Epithelial cell of esophagus (primary cell): ENCODE measurements at regions not wholly inside any gene's neighbourhood (a gene's known extent, or its start where the extent isn't known, plus 50 kb on each side); places are given as distances from the start of the nearest gene placed in this dataset.

ENCODE experiments used
- DNase-seq: peaks from one replicate; pipeline ENCODE4 v3.0.0; 2010; ENCODE audit warnings: low read depth
- H3K4me3 ChIP-seq: 2 replicates; pipeline ENCODE4 v1.5.1; 2011; ENCODE audit warnings: mild to moderate bottlenecking, low read length, control low read depth
- CTCF ChIP-seq: IDR thresholded peaks from 2 replicates; pipeline ENCODE4 v1.5.1; 2011; ENCODE audit warnings: low read depth, mild to moderate bottlenecking, low read length, control low read depth, inconsistent platforms; ENCODE audit not compliant: insufficient read depth; ENCODE audit errors: missing control alignments

GRCh38 chr2:75276093-75277029 lies 77.0 kb upstream of the TACR1 start:
- H3K4me3 ChIP-seq: no peak overlapping the region
- DNase-seq: peak; percentile 78
- no peak for TF ChIP-seq CTCF

GRCh38 chr2:75274936-75275335 lies 75.6 kb upstream of the TACR1 start:
- no peak for TF ChIP-seq CTCF
- DNase-seq: no peak
- no peak overlapping the region for H3K4me3 ChIP-seq

GRCh38 chr2:75268112-75268511 lies 68.8 kb upstream of the TACR1 start:
- no peak overlapping the region for H3K4me3 ChIP-seq
- no peak for TF ChIP-seq CTCF
- no peak for DNase-seq

- H3K4me3 ChIP-seq: no peak overlapping the region
- DNase-seq: no peak
- TF ChIP-seq CTCF: no peak
These were observed 62.6 kb upstream of the TACR1 start for GRCh38 chr2:75261923-75262322.

- H3K4me3 ChIP-seq: no peak overlapping the region
- no peak for TF ChIP-seq CTCF
- DNase-seq: no peak
These were observed 61.6 kb upstream of the TACR1 start for GRCh38 chr2:75260946-75261345.

GRCh38 chr2:75258620-75259019 lies 59.3 kb upstream of the TACR1 start:
- TF ChIP-seq CTCF: no peak
- no peak for DNase-seq
- H3K4me3 ChIP-seq: no peak overlapping the region

GRCh38 chr2:75256485-75256884 lies 57.2 kb upstream of the TACR1 start:
- H3K4me3 ChIP-seq: no peak overlapping the region
- TF ChIP-seq CTCF: no peak
- no peak for DNase-seq
